WTC11 (cell line): ENCODE measurements at regions not wholly inside any gene's neighbourhood (a gene's known extent, or its start where the extent isn't known, plus 50 kb on each side); places are given as distances from the start of the nearest gene placed in this dataset.

Source experiments
- ATAC-seq: fragments of 200-7000 bp; cut with Tn5 transposase; 2 replicates; pipeline ENCODE4 v1.10.0; 2021; ENCODE audit warnings: mild to moderate bottlenecking, moderate library complexity
- CTCF ChIA-PET: fragments of 300-600 bp; sonication (Branson Sonifier 250); formaldehyde crosslinking; loops from one replicate; lab custom pipeline; 2021; ENCODE audit warnings: antibody characterized with exemption; lab: Charles Lee
- POLR2A ChIA-PET: fragments of 350-600 bp; sonication (Branson Sonifier 250); formaldehyde crosslinking; loops from one replicate; lab custom pipeline; 2021; ENCODE audit warnings: antibody characterized with exemption; lab: Charles Lee
- DNase-seq: peaks from one replicate; pipeline ENCODE4 v3.0.0; 2021; ENCODE audit warnings: low spot score
- H3K27ac Mint-ChIP-seq: 2 replicates; pipeline ENCODE4 v1.8.0; 2021; ENCODE audit warnings: mixed read lengths
- H3K27me3 Mint-ChIP-seq: 2 replicates; pipeline ENCODE4 v1.8.0; 2021; ENCODE audit warnings: low read depth, mild to moderate bottlenecking, moderate library complexity, mixed read lengths
- H3K36me3 Mint-ChIP-seq: 2 replicates; pipeline ENCODE4 v1.8.0; 2021; ENCODE audit warnings: mixed read lengths
- H3K4me1 Mint-ChIP-seq: 2 replicates; pipeline ENCODE4 v1.8.0; 2022; ENCODE audit warnings: mixed read lengths
- H3K4me3 Mint-ChIP-seq: 2 replicates; pipeline ENCODE4 v1.8.0; 2021; ENCODE audit warnings: mild to moderate bottlenecking, moderate library complexity, mixed read lengths
- H3K9me3 Mint-ChIP-seq: 2 replicates; pipeline ENCODE4 v1.8.0; 2021; ENCODE audit warnings: mixed read lengths
- AFF4 ChIP-seq: sonication (generic); formaldehyde crosslinking; IDR thresholded peaks from 2 replicates; pipeline ENCODE4 v1.8.1; 2023; ENCODE audit warnings: mild to moderate bottlenecking, missing genetic modification reagents, borderline replicate concordance
- AR ChIP-seq: fragments of 250-450 bp; sonication (Bioruptor Pico); IDR thresholded peaks from 2 replicates; pipeline ENCODE4 v1.9.0; 2021; ENCODE audit warnings: mild to moderate bottlenecking
- CREM ChIP-seq: sonication (generic); formaldehyde crosslinking; IDR thresholded peaks from 2 replicates; pipeline ENCODE4 v1.8.1; 2022; ENCODE audit warnings: mild to moderate bottlenecking, missing genetic modification reagents, moderate library complexity
- E2F4 ChIP-seq: sonication (generic); formaldehyde crosslinking; IDR thresholded peaks from 2 replicates; pipeline ENCODE4 v1.8.1; 2022; ENCODE audit warnings: low read depth, mild to moderate bottlenecking, moderate library complexity, missing genetic modification reagents, borderline replicate concordance
- ETV6 ChIP-seq: sonication (generic); formaldehyde crosslinking; IDR thresholded peaks from 2 replicates; pipeline ENCODE4 v1.8.1; 2022; ENCODE audit warnings: mild to moderate bottlenecking, missing genetic modification reagents
- IRF2 ChIP-seq: sonication (generic); formaldehyde crosslinking; IDR thresholded peaks from 2 replicates; pipeline ENCODE4 v1.8.0; 2022; ENCODE audit warnings: low read depth, missing genetic modification reagents, borderline replicate concordance
- JUN ChIP-seq: sonication (generic); formaldehyde crosslinking; IDR thresholded peaks from 2 replicates; pipeline ENCODE4 v1.8.0; 2023; ENCODE audit warnings: mild to moderate bottlenecking, missing genetic modification reagents
- MAX ChIP-seq: sonication (generic); formaldehyde crosslinking; IDR thresholded peaks from 2 replicates; pipeline ENCODE4 v1.8.0; 2022; ENCODE audit warnings: mild to moderate bottlenecking, missing genetic modification reagents
- MXD4 ChIP-seq: fragments of 250-450 bp; sonication (Bioruptor Pico); IDR thresholded peaks from 2 replicates; pipeline ENCODE4 v1.8.0; 2021; ENCODE audit warnings: mild to moderate bottlenecking, moderate library complexity, borderline replicate concordance
- NFYB ChIP-seq: sonication (generic); formaldehyde crosslinking; conservative IDR thresholded peaks from 2 replicates; pipeline ENCODE4 v1.8.0; 2022; ENCODE audit warnings: low read depth, missing genetic modification reagents
- NR2C2 ChIP-seq: sonication (generic); formaldehyde crosslinking; IDR thresholded peaks from 2 replicates; pipeline ENCODE4 v1.8.0; 2022; ENCODE audit warnings: mild to moderate bottlenecking, missing genetic modification reagents
- NR3C1 ChIP-seq: sonication (generic); formaldehyde crosslinking; conservative IDR thresholded peaks from 2 replicates; pipeline ENCODE4 v1.8.1; 2023; ENCODE audit warnings: low read depth, mild to moderate bottlenecking, missing genetic modification reagents
- RELA ChIP-seq: sonication (generic); formaldehyde crosslinking; IDR thresholded peaks from 2 replicates; pipeline ENCODE4 v1.8.1; 2022; ENCODE audit warnings: missing genetic modification reagents, mild to moderate bottlenecking, borderline replicate concordance
- SMAD3 ChIP-seq: sonication (generic); formaldehyde crosslinking; IDR thresholded peaks from 2 replicates; pipeline ENCODE4 v1.8.0; 2022; ENCODE audit warnings: missing genetic modification reagents, mild to moderate bottlenecking, borderline replicate concordance
- TEAD4 ChIP-seq: sonication (generic); formaldehyde crosslinking; IDR thresholded peaks from 2 replicates; pipeline ENCODE4 v1.8.0; 2022; ENCODE audit warnings: mild to moderate bottlenecking, missing genetic modification reagents
- ZBTB21 ChIP-seq: sonication (generic); formaldehyde crosslinking; IDR thresholded peaks from 2 replicates; pipeline ENCODE4 v1.8.1; 2023; ENCODE audit warnings: mild to moderate bottlenecking, missing genetic modification reagents, borderline replicate concordance
- ZNF263 ChIP-seq: sonication (generic); formaldehyde crosslinking; IDR thresholded peaks from 2 replicates; pipeline ENCODE4 v1.8.1; 2022; ENCODE audit warnings: low read depth, mild to moderate bottlenecking, moderate library complexity, missing genetic modification reagents
- ZNF396 ChIP-seq: fragments of 250-450 bp; sonication (Bioruptor Pico); IDR thresholded peaks from 2 replicates; pipeline ENCODE4 v1.8.0; 2021; ENCODE audit warnings: mild to moderate bottlenecking, moderate library complexity, borderline replicate concordance
- ZNF671 ChIP-seq: fragments of 250-450 bp; sonication (Bioruptor Pico); IDR thresholded peaks from 2 replicates; pipeline ENCODE4 v1.8.0; 2021; ENCODE audit warnings: mild to moderate bottlenecking

- TF ChIP-seq NFYB (CRISPR knock-in tag) (no peak), ZNF671 (CRISPR knock-in tag) (no peak)
These were observed 373.6 kb downstream of the NUP35 start (continued) for GRCh38 chr2:183497861-183498260.

- Mint-ChIP-seq H3K36me3 (peaks cover 37% of the 10 kb centered on the region), H3K4me3 (no peak overlapping the region), H3K4me1 (peaks cover 19% of the 10 kb centered on the region), H3K27me3 (peaks cover 39% of the 10 kb centered on the region), H3K9me3 (peaks cover 53% of the 10 kb centered on the region), H3K27ac (no peak overlapping the region)
- DNase-seq = no peak
- TF ChIP-seq NR2C2 (no peak), MXD4 (CRISPR knock-in tag) (no peak), MAX (CRISPR knock-in tag) (no peak), ZNF396 (CRISPR knock-in tag) (no peak), ZBTB21 (CRISPR knock-in tag) (no peak), AR (CRISPR knock-in tag) (no peak), SMAD3 (CRISPR knock-in tag) (no peak), ZNF263 (CRISPR knock-in tag) (no peak), CREM (no peak), IRF2 (CRISPR knock-in tag) (no peak), TEAD4 (CRISPR knock-in tag) (no peak), RELA (no peak), JUN (CRISPR knock-in tag) (no peak), NR3C1 (CRISPR knock-in tag) (no peak), ETV6 (CRISPR knock-in tag) (no peak), AFF4 (CRISPR knock-in tag) (no peak), ZNF671 (CRISPR knock-in tag) (no peak), E2F4 (no peak)
- ATAC-seq = no peak
- CTCF ChIA-PET = no interaction called here
- POLR2A ChIA-PET = no interaction called here
These were observed 381.7 kb downstream of the NUP35 start for GRCh38 chr2:183505911-183506310.
